Stimulated activated CD8-positive, alpha-beta memory T cell treated with anti-CD3 and anti-CD28 coated beads, Interleukin-12 subunit alpha, Interleukin-12 subunit beta, amount 100 ng/mL, for 24 hours (primary cell): ENCODE measurements at regions not wholly inside any gene's neighbourhood (a gene's known extent, or its start where the extent isn't known, plus 50 kb on each side); places are given as distances from the start of the nearest gene placed in this dataset.
"Not testable (repeated sequence)": the region's sequence is repeated elsewhere in the genome, so short reads cannot be mapped to it uniquely, and the experiment has no call there.

Source experiments
- DNase-seq: peaks from one replicate; pipeline ENCODE4 v3.0.0-alpha.2; 2020; ENCODE audit errors: extremely low read depth

DNA sequence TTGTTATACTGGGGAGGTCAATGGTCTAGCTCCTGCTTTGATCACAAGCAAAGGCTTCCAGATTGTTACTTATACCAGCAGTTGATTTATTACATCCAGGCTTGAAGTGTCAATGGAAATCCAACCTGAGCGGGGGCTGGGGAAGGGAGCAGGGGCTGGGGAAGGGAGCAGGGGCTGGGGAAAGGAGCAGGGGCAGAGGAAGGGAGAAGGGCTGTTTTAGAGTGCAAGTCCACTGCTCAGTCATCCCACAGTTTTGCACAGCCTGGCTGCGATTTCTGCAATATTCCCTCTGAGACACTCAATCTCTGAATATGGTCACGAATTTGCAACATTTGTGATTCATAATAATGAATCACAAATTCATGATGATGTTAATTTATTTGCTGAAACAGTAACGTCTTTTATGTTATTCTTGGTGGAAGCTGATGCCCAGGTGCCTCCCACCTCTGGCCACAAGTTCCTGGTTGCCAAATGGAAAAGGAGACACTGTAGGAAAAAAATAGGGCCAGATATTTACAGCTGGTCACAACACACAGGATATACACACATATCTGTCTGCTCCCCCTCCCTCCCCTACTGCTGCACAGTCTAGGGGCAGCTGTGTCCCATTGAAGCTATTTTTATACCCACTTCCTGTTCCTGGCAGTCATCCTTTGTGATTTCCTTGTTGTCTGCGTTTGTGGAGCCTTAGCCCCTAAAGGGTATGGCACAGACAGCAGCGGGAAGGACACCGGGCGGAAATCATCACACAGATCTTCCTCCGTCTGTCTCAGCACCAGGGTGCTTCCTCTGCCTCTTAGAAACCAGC, 325.1 kb downstream of the GADD45G start:
- no peak for DNase-seq

DNA sequence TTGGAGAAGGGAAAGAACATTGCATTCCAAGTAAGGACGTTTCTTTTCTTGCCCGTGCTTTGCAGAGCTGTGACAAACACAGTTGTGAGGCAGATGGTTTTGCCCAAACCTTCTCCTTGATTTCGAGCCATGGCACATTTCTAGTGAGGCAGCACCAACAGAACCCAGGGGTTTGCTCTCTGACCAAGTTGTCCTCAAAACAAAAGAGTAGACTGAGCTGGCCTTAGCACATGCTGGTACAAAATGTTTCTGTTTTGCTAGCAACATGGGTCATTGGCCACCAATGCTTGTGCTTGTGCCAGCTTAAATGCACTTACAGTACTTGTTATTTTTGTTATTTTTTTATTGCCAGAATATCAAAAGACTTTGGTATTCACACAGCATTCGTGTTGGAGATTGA, 328.8 kb downstream of the GADD45G start:
- no peak for DNase-seq

DNA sequence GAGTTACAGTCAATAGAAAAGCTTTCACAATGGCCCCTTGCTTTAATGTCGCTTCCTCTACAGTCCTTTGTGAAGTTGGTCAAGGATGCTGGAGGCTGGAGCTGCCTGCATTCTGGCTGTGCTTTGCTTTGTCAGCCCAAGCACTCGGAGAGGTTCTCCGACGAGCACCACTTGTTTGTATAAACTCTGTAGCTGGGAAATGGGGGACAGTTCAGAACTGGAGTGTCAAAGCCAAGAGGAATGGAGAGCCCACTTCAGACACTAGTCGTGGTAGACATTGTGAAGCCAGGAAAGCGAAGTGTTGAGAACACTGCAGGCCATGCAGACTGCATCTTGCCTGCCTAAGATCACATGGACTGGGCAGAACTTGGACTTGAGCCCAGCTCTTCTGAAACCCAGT, 330.3 kb downstream of the GADD45G start:
- no peak for DNase-seq

DNA sequence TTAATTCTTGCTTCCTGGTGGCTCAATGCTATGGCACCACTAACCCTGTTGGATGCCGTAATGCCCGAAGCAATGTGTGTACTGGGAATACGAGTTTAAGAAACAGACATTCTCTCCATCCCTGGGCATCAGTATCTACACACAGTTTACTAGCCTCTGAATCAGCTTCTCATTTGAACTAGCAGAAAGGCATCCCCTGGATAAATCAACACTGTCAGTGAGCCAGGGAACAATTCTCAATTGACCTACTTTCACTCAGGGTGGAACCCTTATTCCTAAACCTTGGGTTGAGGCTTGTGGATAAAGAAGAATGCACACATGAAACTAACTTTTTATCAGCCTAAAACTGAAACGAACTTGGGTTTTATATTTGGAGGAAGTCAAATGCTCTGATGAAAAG, 331.0 kb downstream of the GADD45G start:
- DNase-seq, result no peak

DNA sequence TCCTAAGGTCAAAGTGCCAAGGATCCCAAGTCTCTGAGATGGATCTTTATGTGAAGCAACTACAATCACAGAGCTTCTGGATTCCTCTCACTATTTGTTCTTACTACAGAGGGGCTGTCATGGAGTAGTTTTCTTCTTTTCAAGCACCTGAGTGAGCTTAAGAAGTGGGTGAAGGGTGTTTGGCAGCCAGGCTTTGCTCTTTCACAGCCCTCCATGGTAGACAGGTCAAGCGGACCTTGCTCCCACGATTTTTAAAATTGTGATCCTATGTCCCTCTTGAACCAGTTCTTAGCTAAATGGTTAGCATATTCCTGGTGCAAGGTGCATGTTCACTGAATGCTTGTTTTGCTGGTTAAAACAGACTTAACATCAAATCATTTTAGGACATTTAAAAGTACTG, 332.2 kb downstream of the GADD45G start:
- DNase-seq, result no peak

DNA sequence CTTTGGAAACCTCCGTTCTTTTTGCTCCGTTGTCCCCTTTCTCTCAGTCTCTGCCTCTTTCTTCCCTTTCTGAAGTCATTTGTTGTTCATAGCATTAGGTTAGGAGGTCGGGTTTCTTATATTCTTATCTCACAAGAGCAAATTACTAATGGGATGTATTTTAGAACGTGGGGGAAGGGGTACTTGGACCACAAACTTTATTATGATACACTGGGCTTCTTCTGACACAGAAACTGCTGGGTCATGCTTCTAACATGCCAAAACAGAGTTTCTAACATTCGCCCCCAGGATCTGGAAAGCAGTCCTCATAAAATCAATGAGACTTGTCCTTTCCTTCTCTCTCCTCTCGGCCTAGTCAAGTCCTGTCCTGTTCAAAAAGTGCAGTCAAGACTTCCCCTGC, 334.4 kb downstream of the GADD45G start:
- DNase-seq, result no peak

DNA sequence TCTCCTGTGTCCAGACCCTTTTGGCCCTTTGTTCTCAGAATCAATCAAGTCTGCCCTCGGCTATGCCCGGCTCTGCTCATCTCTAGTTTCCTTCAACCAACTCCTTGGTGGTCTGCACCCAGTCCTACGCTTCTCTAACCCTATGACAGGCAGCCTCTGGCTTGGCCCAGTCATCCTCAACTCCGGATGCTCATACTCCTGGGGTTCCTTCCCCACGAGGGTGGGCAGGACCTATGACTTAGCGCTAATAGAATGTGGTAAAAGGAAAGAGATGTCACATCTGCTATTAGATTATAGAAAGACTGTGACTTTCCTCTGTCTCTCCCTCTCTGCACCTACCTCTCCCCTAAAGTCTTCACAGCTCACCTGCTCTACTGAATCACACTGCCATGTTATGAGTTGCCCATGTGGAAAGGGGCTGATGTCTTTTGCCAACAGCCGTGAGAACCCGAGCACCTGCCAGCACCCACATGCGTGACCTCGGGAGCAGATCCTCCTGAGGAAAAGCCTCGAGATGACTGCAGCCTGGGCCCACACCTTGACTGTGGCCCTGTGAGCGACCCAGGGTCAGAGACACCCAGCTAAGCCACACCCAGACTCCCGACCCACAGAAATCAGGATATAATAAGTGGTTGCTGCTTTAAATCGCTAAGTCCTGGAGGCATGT, 334.9 kb downstream of the GADD45G start:
- DNase-seq, result no peak

DNA sequence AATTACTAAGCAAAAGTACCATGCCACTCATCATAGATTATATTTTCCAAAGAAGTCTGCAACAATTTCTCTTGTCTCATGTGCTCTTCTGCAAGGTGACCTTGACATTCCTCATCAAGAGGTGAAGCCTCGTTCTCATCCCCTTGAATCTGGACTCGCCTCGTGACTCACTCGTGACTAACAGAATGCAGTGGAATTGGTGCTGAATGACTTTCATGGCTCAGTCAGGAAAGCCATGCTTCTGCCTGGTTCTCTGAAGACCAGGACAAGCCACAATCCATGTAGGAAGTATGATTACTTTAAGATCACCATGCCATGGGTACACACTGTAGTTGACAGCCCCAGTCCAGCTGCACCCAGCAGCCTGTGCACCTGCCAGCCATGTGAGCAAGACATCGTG, 335.8 kb downstream of the GADD45G start:
- DNase-seq, result no peak

DNA sequence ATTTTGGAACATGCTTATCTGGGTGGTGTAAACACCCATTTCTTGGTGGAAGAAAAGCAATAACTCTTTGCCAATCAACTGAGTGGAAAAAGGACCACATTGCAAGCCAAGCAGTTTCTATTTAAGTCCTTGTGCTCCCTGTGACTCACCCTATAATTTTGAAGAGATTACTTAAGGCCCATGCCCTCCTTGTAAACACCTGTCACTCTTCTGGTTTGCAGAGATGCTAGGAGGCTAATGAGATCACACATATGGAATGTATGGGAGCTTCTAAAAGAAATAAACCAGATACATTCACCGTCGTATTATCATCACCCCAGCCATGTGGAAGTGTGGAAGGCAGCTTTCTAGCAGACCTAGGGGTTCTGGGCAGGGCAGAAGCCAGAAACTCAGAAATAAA, 337.1 kb downstream of the GADD45G start:
- no peak for DNase-seq

DNA sequence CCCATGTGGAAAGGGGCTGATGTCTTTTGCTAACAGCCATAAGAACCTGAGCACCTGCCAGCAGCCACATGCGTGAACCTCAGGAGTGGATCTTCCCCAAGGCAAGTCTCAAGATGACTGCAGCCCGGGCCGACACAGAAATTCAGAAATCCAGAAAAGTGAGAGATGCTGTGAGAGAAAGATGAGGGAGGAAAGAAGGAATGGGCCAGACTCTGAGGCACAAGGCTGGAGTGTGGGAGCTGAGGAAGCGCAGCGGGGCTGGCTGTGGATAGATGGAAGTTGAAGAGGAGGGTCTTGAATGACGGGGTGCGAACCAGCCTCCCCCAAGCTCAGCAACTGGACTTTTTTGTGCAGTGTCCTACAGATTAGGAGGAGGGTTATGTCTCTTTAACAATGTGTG, 337.8 kb downstream of the GADD45G start:
- no peak for DNase-seq

DNA sequence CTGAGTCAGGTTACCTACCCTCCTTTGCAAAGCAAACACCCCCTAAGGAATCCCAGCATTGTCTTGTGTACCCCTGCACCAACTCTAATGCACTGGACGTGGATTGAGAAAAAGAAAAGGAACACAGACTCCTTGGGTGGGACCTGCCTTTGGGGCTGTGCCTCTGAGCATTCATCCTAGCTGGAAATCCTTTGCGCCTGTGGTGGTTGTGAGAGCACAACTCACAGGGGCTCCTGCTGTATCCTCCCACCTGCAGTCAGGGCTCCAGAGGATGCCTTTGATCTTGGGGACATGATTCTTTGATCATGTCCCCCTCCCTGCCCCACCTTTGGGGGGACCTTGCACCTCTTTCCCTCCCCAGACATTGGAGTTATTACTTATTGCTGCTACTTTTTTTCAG, 338.5 kb downstream of the GADD45G start:
- no peak for DNase-seq

DNA sequence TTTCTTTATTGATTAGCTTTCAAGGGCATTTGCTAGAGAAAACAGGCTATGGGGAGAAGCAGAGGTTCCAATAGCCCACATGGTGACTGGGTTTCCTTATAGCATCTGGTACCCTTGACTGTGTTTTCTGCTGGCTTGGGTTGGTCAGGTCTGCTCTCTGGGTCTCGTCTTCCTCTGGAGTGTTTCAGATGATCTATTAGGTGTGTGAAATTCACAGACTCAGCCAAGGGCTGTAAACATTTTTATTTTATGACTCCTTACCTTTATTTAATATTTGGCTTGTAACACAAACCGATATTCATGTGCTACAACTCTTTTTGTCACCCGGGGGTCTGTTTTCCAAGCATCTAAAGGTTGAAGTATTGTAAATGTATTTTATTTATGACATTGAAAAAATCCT, 338.9 kb downstream of the GADD45G start:
- DNase-seq, result no peak

DNA sequence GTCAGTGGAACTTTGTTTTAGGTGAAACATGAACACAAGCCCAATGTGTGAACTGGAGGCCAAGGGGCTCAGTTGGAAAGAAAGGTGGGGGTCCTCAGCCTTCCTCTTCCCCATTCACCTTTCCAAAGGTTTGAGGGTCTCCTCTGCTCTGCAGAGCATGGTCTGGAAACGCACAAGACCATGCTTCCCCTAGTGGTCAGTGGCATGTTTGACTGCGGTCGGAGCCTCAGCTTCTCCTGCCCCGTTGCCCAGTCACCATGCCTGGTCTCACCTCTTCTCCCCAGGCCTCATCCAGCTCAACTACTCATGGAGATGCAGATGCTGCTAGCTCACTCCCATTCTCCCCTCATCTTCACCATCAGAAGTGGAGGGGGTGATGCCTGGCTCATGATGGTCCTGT, 340.3 kb downstream of the GADD45G start:
- DNase-seq, result no peak

DNA sequence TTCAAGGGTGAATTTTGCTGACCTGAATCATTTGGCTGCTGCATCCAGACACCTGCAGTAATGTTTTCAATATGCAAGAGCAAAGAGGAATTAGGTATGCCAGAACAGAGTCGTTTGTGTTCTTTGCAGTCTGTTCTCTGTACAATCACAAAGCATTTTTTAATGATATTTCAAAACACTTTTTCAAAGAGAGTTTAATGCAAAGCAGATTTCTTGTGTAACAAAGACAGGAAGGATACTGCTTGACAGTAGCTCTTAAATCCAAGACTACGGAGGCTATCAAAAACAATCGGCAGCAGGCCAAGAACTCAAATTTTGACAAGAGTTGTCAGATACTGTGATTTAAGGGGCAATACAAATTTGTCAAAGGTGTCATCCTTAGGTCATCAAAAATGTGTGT, 341.9 kb downstream of the GADD45G start:
- no peak for DNase-seq

DNA sequence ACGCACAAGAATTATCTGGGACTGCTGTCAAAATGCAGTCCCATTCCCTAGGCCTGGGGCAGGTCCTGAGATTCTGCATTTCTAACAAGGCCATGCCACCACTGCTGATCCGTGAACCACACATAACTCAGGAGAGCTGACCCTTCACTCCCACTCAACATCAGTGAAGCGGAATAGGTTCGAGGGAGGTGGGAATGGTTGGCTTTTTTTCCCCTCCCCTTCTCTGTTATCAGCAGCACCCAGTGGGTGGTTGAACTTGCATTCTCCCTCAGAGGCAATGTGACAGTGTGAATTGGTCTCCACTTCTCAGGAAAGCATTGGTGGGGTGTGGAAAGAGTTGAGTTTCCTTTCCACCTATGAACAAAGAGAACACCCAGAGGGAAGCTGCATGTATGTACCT, 344.3 kb downstream of the GADD45G start:
- DNase-seq, result no peak

DNA sequence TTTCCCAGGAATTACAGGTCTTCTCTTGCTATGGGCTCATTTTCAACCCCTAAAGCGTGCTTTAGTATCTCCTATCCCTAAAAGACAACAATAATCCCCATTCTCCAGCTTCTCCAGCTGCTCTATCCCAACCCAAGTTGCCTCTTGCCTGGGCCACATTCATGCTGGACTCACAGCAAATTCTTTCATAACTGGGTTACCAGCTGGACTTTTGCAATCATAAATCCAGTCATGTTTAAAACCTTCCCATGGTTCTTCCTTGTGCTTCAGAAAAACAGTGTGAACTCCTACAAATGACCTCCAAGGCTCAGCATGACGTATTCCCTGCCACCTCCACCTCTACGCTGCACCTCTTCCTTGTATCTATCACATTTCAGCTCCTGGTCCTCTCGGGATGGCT, 346.9 kb downstream of the GADD45G start:
- no peak for DNase-seq

DNA sequence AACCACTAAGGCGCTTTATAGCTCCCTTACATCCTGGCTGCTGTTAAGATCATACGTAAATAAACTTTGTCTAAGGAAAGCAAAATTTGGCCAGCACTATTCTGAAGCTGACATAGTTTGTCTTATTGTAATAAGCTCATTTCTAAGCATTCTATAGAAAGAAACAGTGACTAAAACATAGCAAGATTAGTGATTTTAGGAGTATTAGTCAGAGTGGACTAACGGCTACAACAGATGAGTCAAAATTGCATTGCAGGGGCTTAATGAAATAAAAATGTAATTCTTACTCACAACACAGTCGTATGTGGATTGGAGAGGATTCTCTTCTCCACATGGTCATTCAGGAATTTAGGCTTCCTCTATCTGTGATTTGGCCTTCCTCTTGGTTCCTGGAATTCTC, 347.6 kb downstream of the GADD45G start:
- DNase-seq, result no peak

DNA sequence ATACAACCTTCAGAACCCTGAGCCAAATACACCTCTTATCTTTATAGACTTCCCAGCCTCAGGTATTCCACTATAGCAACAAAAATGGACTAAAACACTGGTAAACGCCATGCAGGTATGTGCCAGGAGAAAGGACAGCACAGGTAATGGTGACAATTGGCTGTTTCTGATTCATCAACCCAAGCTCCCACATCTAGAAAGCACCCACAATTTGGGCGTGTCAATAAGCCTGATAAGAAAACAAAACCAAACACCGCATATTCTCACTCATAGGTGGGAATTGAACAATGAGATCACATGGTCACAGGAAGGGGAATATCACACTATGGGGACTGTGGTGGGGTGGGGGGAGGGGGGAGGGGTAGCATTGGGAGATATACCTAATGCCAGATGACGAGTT, 348.5 kb downstream of the GADD45G start:
- DNase-seq, result not testable (repeated sequence)

DNA sequence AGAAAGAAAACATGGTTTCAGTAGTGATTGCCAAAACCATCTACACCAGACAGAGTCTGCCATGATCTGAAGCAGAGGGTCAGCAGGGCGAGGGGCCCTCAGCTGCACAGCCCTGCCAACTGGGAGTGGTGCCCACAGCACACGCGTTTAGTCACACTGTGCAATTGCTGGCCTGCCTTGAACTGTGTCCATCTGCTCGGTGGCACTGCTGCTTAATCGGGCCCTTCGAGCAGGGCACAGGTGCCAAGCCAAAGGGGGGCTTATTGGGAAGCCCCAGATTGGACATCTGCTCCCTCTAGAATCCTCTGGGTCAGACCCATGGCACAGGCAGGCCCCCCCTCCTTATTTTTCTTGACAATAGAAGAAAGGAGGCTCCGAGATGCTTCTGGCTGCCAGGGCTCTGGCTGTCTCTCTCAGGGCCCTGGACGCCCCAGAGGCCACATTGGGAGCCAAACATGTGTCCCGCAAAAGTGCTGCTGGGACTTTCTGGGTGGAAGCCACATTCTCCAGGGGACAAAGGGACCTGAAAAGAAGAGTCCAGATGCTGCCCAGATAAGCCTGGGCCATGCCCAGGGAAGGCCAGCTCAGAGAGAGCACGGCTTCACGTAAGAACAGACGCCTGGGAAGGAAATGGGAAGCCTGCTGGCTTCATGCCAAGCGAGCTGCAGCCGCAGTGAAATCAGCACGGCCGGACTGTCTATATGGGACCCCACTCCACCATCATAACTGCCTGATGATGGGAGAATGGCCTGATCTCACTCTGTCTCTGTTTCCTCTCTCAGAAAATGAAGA, 349.2 kb downstream of the GADD45G start:
- DNase-seq, result no peak

DNA sequence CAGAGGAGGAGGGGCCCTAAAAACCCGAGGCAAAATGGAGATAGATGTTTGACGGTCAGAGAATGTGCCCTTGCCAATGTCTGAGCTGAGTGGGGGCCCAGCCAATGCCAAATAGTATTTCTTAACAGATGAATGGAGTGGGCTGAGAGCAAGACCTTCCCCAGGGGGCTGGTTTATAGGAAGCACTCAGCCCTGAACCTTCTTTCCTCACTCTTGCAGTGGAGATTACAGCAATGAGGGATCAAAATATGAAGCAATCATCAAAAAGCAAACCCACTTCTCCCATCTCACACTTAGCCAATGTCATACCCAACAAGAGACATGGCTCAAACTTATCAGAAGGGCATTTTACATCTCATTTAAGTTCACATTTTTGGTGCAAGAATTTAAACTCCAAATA, 350.3 kb downstream of the GADD45G start:
- DNase-seq, result no peak

DNA sequence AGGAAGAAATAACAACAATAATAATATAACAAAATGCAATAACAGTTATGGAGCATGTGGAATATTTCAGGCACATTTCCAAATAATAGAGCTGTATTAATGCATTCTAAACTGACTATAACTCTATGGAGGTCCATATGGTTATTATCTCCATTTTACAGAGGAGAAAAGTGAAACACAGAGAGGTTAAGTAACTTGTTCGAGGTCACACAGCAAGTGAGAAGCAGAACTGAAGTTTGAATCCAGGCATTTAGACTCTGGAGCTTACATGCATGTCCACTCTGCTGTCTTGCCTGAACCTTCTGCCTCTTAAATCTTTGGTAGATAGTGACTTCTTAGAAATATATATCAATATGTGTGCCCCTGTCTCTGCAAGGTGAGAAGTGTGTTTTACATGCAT, 350.8 kb downstream of the GADD45G start:
- DNase-seq, result no peak

DNA sequence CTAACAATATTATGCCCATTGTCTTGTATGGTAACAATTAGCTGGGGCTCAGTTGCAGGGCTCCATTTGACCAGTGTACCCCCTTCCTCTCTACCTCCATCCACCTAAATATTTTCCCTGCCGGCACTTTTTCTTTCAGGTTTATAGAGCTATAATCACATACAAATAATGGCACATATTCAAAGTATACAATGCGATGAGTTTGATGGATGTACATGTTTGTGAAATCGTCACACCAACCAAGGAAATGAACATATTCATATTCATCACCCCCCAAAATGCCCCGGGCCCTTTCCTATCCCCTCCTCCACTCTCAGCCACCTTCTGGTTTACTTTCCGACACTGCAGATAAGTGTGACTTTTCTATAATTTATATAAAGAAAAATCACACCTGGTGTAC, 351.5 kb downstream of the GADD45G start:
- no peak for DNase-seq

DNA sequence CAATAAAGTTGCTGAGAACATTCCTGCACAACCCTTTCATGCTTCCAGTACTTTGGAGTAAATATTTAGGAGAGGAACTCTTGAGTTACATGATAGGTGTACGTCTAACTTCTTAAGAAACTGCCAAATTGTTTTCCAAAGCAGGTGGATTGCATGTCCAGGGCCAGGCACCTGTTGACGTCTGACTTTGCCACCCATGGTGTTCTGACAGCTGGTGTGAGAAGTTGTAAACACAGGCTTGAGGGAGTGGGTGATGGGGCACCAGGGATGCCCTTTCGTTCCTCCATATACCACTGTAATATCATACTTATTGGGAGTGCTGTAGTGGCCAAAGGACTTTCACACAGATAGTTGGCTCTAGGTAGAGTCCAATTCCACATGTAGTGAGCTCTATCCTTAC, 352.1 kb downstream of the GADD45G start:
- no peak for DNase-seq
